ENCODE measurements at regions not wholly inside any gene's neighbourhood (a gene's known extent, or its start where the extent isn't known, plus 50 kb on each side); places are given as distances from the start of the nearest gene placed in this dataset.

- no peak overlapping the region for H3K4me3 ChIP-seq (ENCODE audit: low read length)
- no peak for DNase-seq (ENCODE audit: low read depth)
- TF ChIP-seq, protein P1, sequence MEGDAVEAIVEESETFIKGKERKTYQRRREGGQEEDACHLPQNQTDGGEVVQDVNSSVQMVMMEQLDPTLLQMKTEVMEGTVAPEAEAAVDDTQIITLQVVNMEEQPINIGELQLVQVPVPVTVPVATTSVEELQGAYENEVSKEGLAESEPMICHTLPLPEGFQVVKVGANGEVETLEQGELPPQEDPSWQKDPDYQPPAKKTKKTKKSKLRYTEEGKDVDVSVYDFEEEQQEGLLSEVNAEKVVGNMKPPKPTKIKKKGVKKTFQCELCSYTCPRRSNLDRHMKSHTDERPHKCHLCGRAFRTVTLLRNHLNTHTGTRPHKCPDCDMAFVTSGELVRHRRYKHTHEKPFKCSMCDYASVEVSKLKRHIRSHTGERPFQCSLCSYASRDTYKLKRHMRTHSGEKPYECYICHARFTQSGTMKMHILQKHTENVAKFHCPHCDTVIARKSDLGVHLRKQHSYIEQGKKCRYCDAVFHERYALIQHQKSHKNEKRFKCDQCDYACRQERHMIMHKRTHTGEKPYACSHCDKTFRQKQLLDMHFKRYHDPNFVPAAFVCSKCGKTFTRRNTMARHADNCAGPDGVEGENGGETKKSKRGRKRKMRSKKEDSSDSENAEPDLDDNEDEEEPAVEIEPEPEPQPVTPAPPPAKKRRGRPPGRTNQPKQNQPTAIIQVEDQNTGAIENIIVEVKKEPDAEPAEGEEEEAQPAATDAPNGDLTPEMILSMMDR (conservative IDR thresholded peaks at IDR 0.05; ENCODE audit: low read length): no peak
Observed at GRCh38 chrX:67288156-67288555, 255.7 kb upstream of the AR start.

DNA sequence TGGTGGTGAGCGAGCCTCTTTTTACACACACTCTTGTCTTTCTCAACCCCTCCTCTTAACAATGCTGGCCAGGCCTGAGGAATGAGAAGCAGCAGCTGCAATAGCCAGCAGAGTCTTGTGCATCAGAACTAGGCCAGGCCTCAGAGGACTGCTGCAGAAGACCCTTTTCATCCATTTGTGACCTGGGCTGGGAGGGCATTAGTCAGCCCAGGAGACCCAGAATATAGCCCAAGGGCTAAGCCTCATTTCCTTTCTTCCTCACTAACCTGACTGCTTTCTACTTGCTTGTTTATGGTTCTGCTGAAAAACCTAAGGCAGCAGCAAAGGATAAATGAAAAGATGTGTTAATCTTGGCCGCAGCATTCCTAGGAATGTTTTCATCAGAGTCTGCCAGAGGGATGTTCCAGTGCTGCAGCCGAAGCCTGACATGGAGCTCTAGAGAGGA is 254.7 kb upstream of the AR start:
- DNase-seq (ENCODE audit: low read depth): peak; percentile 4
- TF ChIP-seq, protein P1 (conservative IDR thresholded peaks at IDR 0.05; ENCODE audit: low read length): no peak
- H3K4me3 ChIP-seq (ENCODE audit: low read length): no peak overlapping the region

DNA sequence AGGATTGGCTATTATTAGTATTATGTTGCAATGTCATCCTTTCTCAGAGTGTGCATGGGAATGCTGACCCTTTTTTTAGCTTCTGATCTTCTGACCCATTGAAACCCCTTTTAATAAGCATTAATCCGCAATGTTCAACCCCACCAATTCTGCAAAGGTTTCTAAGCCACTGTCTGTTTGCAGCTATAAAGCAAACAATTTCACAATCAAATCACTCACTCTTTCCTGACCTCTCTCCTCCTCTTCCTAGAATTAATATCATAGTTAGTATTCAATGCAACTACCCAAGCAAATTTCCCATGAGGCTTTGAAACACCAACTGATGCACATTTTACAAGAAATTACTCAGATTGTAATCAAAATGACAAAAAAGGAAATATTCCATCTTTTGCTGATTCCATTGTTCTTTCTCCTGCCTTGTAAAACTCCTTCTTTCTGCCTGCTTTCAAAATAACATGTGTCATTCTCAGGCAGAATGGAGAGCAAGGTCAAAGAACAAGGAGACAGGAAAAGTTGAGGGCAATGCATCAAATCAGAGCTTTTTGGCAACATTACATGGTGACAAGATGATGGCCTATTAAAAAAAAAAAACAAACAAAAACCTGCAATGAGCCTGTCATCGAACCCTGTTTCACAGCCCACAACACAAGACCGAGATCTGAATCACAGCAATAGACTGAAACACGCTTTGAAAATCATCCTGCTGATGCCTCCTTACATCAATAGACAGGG is 253.2 kb upstream of the AR start:
- H3K4me3 ChIP-seq (ENCODE audit: low read length): no peak overlapping the region
- TF ChIP-seq, protein P1 (conservative IDR thresholded peaks at IDR 0.05; ENCODE audit: low read length): no peak
- no peak for DNase-seq (ENCODE audit: low read depth)

DNA sequence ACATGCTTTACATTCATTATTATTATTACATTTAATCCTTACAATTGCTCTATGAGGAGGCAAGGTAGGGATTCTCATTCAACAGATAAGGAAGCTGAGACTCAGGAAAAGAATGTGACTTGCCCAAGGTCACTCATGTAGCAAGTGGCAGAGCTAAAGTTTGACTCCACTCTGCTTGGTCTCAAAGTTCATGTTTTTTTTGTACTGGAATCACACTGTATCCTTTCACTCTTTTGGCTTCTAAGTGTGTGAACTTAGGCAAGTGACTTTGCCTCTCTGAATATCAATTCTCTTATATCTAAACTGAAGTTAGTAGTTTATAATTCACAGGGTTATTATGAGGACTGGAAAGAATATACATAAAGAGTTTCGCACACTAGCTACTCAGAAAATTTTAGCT is 247.9 kb upstream of the AR start:
- H3K4me3 ChIP-seq (ENCODE audit: low read length): no peak overlapping the region
- TF ChIP-seq, protein P1 (conservative IDR thresholded peaks at IDR 0.05; ENCODE audit: low read length): no peak
- DNase-seq (ENCODE audit: low read depth): no peak

- TF ChIP-seq, protein P1 (conservative IDR thresholded peaks at IDR 0.05; ENCODE audit: low read length): no peak
- H3K4me3 ChIP-seq (ENCODE audit: low read length): no peak overlapping the region
- no peak for DNase-seq (ENCODE audit: low read depth)
Observed at GRCh38 chrX:67296395-67296794, 247.4 kb upstream of the AR start.

- no peak for DNase-seq (ENCODE audit: low read depth)
- no peak overlapping the region for H3K4me3 ChIP-seq (ENCODE audit: low read length)
- TF ChIP-seq, protein P1 (conservative IDR thresholded peaks at IDR 0.05; ENCODE audit: low read length): no peak
Observed at GRCh38 chrX:67317725-67318124, 226.1 kb upstream of the AR start.

DNA sequence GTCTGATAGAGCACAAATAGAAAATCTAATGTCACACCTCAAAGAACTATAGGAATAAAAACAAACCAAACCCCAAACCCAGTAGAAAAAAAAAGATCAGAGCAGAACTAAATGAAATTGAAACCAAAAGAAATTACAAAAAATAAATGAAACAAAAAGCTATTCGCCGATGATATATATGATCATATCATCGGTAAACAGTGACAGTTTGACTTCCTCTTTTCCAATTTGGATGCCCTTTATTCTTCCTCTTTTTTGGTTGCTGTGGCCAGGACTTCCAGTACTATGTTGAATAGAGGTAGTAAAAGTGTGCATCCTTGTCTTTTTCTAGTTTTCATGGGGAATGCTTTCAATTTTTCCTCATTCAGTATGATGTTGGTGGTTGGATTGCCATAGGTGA is 215.3 kb upstream of the AR start:
- TF ChIP-seq, protein P1 (conservative IDR thresholded peaks at IDR 0.05; ENCODE audit: low read length): no peak
- DNase-seq (ENCODE audit: low read depth): no peak
- H3K4me3 ChIP-seq (ENCODE audit: low read length): no peak overlapping the region

Data from AG10803 (cell line).